ENCODE measurements at regions not wholly inside any gene's neighbourhood (a gene's known extent, or its start where the extent isn't known, plus 50 kb on each side); places are given as distances from the start of the nearest gene placed in this dataset.

DNA sequence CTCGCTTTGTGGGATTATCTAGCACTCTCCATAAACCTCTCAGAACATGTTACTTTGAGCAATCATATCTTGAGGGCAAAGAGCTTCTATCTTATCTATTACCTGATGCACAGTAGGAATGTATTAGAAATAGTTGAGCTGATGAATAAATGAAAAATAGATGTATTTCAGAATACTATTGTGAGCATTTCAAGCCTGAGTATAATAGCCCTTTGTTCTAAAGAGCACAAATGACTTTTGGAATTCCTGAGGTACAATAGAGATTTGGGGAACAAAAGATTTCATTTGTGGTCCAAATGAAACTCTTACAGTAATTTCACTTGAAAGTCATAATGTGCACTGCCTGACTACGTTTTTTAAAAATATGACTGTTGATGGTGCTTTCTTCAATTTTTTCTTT lies 159.5 kb downstream of the UGT8 start:
- no peak for DNase-seq (ENCODE audit: low read depth in 1 of 2, low spot score in 1 of 2)
- TF ChIP-seq CTCF (IDR thresholded peaks at IDR 0.05; ENCODE audit: low read depth, low read length), result no peak

DNA sequence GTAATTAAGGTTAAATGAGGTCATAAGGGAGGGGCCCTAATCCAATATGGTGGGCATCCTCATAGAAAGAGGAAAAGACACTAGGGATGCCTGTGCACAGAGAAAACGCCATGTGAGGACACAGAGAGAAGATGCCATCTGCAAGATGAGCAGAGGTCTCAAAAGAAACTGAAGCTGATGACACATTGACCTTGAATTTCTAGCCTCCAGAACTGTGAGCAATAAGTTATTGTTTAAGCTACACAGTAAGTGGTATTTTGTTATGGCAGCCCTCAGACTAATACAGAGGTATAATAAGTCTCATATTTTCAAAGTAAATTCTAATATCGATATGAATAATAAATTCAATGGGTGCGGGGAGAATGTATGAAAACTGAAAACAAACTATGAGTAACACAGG lies 169.9 kb downstream of the UGT8 start:
- no peak for TF ChIP-seq CTCF (IDR thresholded peaks at IDR 0.05; ENCODE audit: low read depth, low read length)
- H3K36me3 ChIP-seq, result no peaks in the 10 kb centered on the region
- no peaks in the 10 kb centered on the region for H3K4me1 ChIP-seq (ENCODE audit: low read depth)
- no peak overlapping the region for H3K4me3 ChIP-seq
- no peak for DNase-seq (ENCODE audit: low read depth in 1 of 2, low spot score in 1 of 2)
- no peaks in the 10 kb centered on the region for H3K27me3 ChIP-seq
- H3K9me3 ChIP-seq (ENCODE audit: low read depth), result no peaks in the 10 kb centered on the region
- no peak overlapping the region for H3K27ac ChIP-seq

More for the DNA sequence above, 159.5 kb downstream of the UGT8 start:
- no peaks in the 10 kb centered on the region for H3K36me3 ChIP-seq
- no peaks in the 10 kb centered on the region for H3K4me1 ChIP-seq (ENCODE audit: low read depth)
- no peaks in the 10 kb centered on the region for H3K9me3 ChIP-seq (ENCODE audit: low read depth)
- no peak overlapping the region for H3K4me3 ChIP-seq
- H3K27ac ChIP-seq, result no peak overlapping the region
- H3K27me3 ChIP-seq, result no peaks in the 10 kb centered on the region

- TF ChIP-seq CTCF (IDR thresholded peaks at IDR 0.05; ENCODE audit: low read depth, low read length), result no peak
- H3K36me3 ChIP-seq, result no peaks in the 10 kb centered on the region
- H3K4me1 ChIP-seq (ENCODE audit: low read depth), result no peaks in the 10 kb centered on the region
- no peak overlapping the region for H3K27ac ChIP-seq
- no peaks in the 10 kb centered on the region for H3K27me3 ChIP-seq
- no peaks in the 10 kb centered on the region for H3K9me3 ChIP-seq (ENCODE audit: low read depth)
- DNase-seq (ENCODE audit: low read depth in 1 of 2, low spot score in 1 of 2), result no peak
- no peak overlapping the region for H3K4me3 ChIP-seq
These were observed 172.0 kb downstream of the UGT8 start for GRCh38 chr4:114770624-114771023.

DNA sequence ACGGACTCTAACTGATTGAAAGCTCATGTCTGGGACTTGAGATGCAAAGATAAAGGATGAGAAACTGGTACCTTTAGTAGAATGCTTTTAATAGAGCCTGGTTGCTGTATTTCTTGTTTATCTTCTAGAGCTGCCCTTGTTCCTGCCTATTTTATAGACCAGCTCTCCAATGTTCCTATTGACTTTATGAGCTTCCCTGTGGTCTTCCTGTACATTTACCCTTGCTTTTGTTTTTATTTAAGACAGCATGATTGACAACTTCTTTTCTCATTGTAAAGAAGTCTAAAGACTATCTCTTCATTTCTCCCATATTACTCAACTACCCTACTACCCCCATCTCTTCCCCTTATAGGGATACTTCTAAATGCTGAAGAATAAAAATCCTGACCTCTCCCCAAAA lies 174.7 kb downstream of the UGT8 start:
- Histone ChIP-seq H3K27ac (no peak overlapping the region), H3K27me3 (no peaks in the 10 kb centered on the region), H3K36me3 (no peaks in the 10 kb centered on the region), H3K4me3 (no peak overlapping the region), H3K4me1 (ENCODE audit: low read depth) (no peaks in the 10 kb centered on the region), H3K9me3 (ENCODE audit: low read depth) (no peaks in the 10 kb centered on the region)
- DNase-seq (ENCODE audit: low read depth in 1 of 2, low spot score in 1 of 2), result no peak
- TF ChIP-seq CTCF (IDR thresholded peaks at IDR 0.05; ENCODE audit: low read depth, low read length), result no peak

Data from cardiac muscle cell (in vitro differentiated cells and primary cell).